Breast epithelium (tissue), 3 donors: ENCODE measurements at regions not wholly inside any gene's neighbourhood (a gene's known extent, or its start where the extent isn't known, plus 50 kb on each side); places are given as distances from the start of the nearest gene placed in this dataset.

Experiments
- CTCF ChIP-seq, 3 donors: fragments of 450-650 bp; IDR thresholded peaks; one replicate each; pipeline ENCODE4 v1.5.1; 2016 to 2017; ENCODE audit warnings: antibody characterized with exemption in 3 of 3, mild to moderate bottlenecking in 3 of 3, moderate library complexity in 3 of 3
- POLR2A ChIP-seq: fragments of 450-650 bp; IDR thresholded peaks from one replicate; pipeline ENCODE4 v1.6.1; 2016; ENCODE audit warnings: antibody characterized with exemption, mild to moderate bottlenecking, moderate library complexity

DNA sequence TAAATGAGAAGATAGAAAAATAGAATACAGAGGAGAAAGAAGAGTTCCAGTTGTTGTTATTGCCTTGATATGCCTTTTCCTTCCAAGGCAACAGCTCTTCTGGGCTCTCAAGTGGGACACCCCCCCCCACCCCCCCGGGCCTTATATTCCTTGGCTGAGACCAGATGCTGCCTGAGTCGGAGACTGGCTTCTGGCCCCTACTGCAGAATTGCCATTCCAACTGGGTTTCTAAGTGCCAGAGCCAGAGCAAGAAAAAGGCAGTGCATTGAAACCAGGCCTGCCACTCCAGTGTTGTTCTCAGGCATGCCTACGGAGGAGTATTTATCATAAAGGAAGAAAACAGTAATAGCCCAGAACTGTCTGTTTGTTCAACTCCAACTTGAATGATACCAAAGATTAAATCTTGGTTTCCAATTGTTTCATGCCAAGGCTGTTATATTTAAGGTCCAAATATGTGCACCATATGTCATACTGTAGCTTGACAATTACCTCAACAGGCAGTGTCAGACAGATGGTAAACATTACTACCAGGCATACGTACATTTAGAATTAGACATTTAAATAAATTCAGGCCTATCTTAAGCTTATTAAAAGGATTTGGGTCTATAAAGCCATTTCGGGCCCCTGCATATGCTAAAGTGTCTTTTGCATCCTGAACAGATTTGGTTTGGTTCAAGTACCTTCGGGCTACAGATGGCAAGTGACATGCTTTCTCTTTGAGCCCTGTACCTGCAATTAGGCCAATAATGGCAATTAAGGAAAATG is 209.9 kb upstream of the SEMA6D start:
- TF ChIP-seq CTCF (IDR thresholded peaks at IDR 0.05) = no peak
- no peak for TF ChIP-seq POLR2A
